ENCODE measurements at regions not wholly inside any gene's neighbourhood (a gene's known extent, or its start where the extent isn't known, plus 50 kb on each side); places are given as distances from the start of the nearest gene placed in this dataset.
"Not testable (repeated sequence)": the region's sequence is repeated elsewhere in the genome, so short reads cannot be mapped to it uniquely, and the experiment has no call there.

DNA sequence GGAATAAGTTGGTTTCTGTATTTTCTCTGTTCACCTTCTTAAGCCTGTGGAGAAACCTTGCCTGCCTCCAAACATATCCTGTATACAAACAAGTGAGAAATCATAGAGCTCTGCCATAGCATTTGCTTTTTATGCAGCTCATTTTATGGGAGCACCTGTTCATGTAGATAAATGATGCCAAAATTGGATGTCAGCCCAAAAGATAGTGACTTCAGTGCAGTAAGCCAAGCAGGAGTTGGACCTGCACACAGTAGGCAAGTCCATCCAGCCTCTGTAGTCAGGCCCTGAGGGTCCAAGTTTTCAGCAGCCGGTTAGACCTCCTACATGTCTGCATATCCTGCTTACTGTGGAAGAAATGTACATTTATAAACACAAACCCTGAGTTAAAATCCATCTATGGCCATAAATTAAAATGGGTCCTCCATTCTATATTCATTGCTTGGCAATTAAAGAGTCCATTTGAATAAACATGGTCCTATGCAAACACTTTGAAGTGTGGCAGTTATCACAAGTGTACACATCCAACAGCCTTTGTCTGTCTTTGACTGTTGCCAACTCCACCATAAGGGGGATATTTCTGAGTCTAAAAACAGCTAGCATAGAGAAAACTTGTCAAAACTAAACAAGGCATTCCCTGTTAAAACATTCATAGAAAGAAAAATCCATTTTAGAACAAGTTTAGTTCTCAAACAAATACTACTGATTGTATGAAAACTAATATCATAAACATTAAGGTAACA is 847.8 kb downstream of the RPS29 start:
- Mint-ChIP-seq H3K27me3 (no peaks in the 10 kb centered on the region), H3K9me3 (peaks cover 13 to 22% of the 10 kb centered on the region in 2 donors), H3K27ac (no peak overlapping the region), H3K4me1 (ENCODE audit: low read depth in 2 of 2) (no peaks in the 10 kb centered on the region), H3K4me3 (no peak overlapping the region), H3K36me3 (ENCODE audit: insufficient read depth) (no peaks in the 10 kb centered on the region)
- no peak for ATAC-seq (replicated peaks)
- DNase-seq: no peak

DNA sequence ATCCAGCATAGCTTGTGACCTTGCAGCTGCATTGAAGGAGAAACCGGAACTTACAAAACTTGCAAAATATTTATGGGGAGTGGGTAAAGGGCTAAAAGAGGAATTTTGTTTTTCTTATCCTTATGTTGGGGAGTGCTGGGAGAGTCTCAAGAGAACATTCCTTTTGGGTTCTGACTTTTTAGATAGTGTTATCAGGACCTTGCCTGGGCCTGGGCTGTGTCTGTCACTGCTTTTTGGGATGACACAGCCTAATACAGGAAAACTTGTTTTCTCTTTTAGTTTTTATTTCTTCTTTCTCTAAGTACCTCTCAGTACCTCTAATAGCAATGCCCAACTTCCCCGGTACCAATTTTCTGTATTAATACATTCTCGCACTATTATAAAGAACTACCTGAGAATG is 850.6 kb downstream of the RPS29 start:
- Mint-ChIP-seq H3K36me3 (ENCODE audit: insufficient read depth) (no peaks in the 10 kb centered on the region), H3K27ac (no peak overlapping the region), H3K9me3 (peaks cover 9 to 22% of the 10 kb centered on the region in 2 donors), H3K27me3 (no peaks in the 10 kb centered on the region), H3K4me3 (no peak overlapping the region), H3K4me1 (ENCODE audit: low read depth in 2 of 2) (no peaks in the 10 kb centered on the region)
- ATAC-seq (replicated peaks) (no peak), DNase-seq (no peak)

DNA sequence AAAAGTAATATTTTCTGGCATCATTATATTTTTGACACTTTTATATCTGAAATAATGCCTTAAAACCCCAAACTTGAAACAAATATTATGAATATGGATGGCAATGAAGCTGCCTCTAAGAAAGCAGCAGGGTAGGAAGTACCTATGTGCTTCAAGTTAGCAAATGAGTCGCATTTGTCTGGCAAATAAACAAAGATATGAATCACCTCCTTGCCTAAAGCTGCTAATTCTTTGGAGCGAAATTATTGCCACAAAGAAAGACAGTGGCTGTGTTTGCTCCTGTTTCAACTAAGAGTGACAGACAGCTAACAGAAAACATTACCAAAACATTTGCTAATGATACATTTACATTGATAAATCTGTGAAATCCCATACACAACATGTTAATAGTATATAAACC is 854.9 kb downstream of the RPS29 start:
- no peak for ATAC-seq (replicated peaks)
- no peaks in the 10 kb centered on the region for H3K27me3 Mint-ChIP-seq

GRCh38 chr14:48726080-48726642 is 860.0 kb downstream of the RPS29 start:
- no peaks in the 10 kb centered on the region for H3K27me3 Mint-ChIP-seq
- H3K27ac Mint-ChIP-seq: no peak overlapping the region
- ATAC-seq (replicated peaks) (no peak), DNase-seq (no peak)
- H3K36me3 Mint-ChIP-seq (ENCODE audit: insufficient read depth): no peaks in the 10 kb centered on the region
- H3K4me1 Mint-ChIP-seq (ENCODE audit: low read depth in 2 of 2): no peaks in the 10 kb centered on the region
- H3K4me3 Mint-ChIP-seq: no peak overlapping the region
- H3K9me3 Mint-ChIP-seq: peaks cover 0 to 8% of the 10 kb centered on the region in 2 donors

More for the DNA sequence above, 854.9 kb downstream of the RPS29 start:
- Mint-ChIP-seq H3K4me3 (no peak overlapping the region), H3K27ac (no peak overlapping the region), H3K4me1 (ENCODE audit: low read depth in 2 of 2) (no peaks in the 10 kb centered on the region), H3K36me3 (ENCODE audit: insufficient read depth) (no peaks in the 10 kb centered on the region), H3K9me3 (peaks cover 9 to 22% of the 10 kb centered on the region in 2 donors)
- no peak for DNase-seq

- H3K9me3 Mint-ChIP-seq: peaks cover 0 to 8% of the 10 kb centered on the region in 2 donors
- H3K4me3 Mint-ChIP-seq: no peak overlapping the region
- H3K27ac Mint-ChIP-seq: no peak overlapping the region
- DNase-seq (no peak), ATAC-seq (replicated peaks) (no peak)
- H3K36me3 Mint-ChIP-seq (ENCODE audit: insufficient read depth): no peaks in the 10 kb centered on the region
- no peaks in the 10 kb centered on the region for H3K4me1 Mint-ChIP-seq (ENCODE audit: low read depth in 2 of 2)
- no peaks in the 10 kb centered on the region for H3K27me3 Mint-ChIP-seq
Observed at GRCh38 chr14:48725051-48725734, 861.0 kb downstream of the RPS29 start.

DNA sequence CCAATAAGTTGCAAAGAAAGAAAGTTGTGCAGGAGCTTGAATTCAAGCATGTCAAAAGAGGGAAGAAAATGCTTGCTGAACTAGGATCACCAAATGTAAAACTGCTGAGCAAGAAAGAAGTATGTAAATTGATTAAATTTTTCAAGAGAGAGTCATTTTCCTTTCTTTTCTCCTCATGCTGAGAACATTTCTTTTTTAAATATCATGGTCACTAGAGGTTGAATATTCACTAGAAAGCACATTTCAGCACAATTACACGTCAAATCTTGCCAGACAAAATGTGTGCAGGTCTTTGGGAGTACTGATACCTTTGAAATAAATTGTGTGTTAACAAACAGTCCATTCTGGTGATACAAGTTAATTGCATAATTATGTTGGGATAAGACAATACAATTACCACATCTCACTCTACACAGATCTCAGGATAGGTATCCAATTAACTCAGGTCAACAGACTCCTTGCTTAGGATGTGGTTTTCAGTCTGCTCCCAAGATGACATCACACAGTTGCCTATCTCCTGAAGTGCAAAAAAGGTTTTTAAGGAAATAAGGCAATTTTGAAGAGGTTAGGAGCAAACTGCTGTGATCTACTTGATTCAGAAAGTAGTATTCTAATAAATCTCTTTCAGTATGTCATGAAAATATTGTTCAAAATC is 862.2 kb downstream of the RPS29 start:
- H3K4me1 Mint-ChIP-seq (ENCODE audit: low read depth in 2 of 2): no peaks in the 10 kb centered on the region
- no peak for DNase-seq
- H3K27me3 Mint-ChIP-seq: no peaks in the 10 kb centered on the region
- ATAC-seq (replicated peaks): no peak
- H3K9me3 Mint-ChIP-seq: no peaks in the 10 kb centered on the region
- H3K4me3 Mint-ChIP-seq: no peak overlapping the region
- no peak overlapping the region for H3K27ac Mint-ChIP-seq
- H3K36me3 Mint-ChIP-seq (ENCODE audit: insufficient read depth): no peaks in the 10 kb centered on the region

DNA sequence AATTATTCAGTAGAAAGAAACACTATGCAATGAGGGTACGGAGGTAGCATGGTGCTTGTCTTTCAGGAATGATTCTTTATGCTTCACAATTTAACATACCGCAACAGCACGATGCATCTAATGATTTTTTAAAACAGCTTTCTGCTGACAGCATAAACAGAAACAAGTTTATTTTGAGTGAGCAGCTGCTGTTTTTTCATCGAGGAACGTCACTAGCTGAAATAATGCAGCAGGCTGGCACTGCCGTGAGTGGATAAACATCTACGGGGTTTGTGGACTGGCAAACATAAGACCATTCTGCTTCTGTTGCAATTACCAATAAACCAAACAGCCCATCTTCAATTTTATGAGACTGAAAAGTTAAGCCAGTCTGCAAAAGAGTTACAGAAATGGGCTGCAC is 871.8 kb downstream of the RPS29 start:
- DNase-seq: no peak
- Mint-ChIP-seq H3K4me3 (no peak overlapping the region), H3K4me1 (ENCODE audit: low read depth in 2 of 2) (no peaks in the 10 kb centered on the region), H3K27ac (no peak overlapping the region), H3K27me3 (no peaks in the 10 kb centered on the region), H3K9me3 (peaks cover 4 to 11% of the 10 kb centered on the region in 2 donors), H3K36me3 (ENCODE audit: insufficient read depth) (no peaks in the 10 kb centered on the region)
- ATAC-seq (replicated peaks): no peak

DNA sequence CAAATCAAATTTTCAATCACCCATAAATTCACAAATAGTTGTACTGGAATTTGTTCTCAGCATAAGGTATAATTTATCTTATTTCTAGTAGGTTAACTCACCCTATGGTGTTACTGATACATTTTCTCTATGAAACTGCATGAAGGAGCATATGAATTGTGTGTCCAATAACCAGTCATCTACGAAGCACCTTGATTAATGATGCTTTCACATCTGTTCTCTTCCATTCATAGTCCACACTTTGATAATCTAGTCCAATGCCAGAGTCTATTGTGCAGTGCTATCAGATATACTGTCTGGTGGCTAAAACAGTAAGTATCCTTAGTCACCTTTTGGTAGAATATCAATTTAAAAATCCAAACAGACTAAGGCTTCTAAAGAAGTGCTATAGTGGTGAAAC is 876.0 kb downstream of the RPS29 start:
- Mint-ChIP-seq H3K9me3 (peaks cover 6 to 9% of the 10 kb centered on the region in 2 donors), H3K27ac (no peak overlapping the region), H3K4me3 (no peak overlapping the region), H3K27me3 (no peaks in the 10 kb centered on the region), H3K4me1 (ENCODE audit: low read depth in 2 of 2) (no peaks in the 10 kb centered on the region), H3K36me3 (ENCODE audit: insufficient read depth) (no peaks in the 10 kb centered on the region)
- DNase-seq (no peak), ATAC-seq (replicated peaks) (no peak)

GRCh38 chr14:48709277-48709785 is 876.8 kb downstream of the RPS29 start:
- no peak for ATAC-seq (replicated peaks)
- Mint-ChIP-seq H3K4me1 (ENCODE audit: low read depth in 2 of 2) (no peaks in the 10 kb centered on the region), H3K9me3 (peaks cover 6 to 9% of the 10 kb centered on the region in 2 donors), H3K4me3 (no peak overlapping the region), H3K27ac (no peak overlapping the region), H3K27me3 (no peaks in the 10 kb centered on the region), H3K36me3 (ENCODE audit: insufficient read depth) (no peaks in the 10 kb centered on the region)
- no peak for DNase-seq

DNA sequence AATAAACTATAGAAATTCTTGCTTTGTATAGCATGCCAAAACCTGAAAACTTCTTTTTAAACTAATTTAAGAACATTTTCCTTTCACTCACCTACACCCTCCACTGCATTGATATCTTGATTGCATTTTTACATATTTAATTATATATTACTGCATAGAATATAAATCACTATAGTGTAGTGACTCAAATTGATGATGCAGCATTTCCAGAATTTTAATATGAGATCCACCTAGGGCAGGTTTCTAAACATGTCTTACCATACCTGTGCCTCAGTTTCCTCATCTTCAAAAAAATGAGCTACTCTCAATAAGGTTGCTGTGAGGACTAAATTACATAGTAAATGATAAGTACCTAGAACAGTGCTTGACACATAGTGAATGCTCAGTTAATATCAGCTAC is 881.5 kb downstream of the RPS29 start:
- no peak overlapping the region for H3K27ac Mint-ChIP-seq
- H3K9me3 Mint-ChIP-seq: peaks cover 8 to 15% of the 10 kb centered on the region in 2 donors
- H3K4me3 Mint-ChIP-seq: no peak overlapping the region
- DNase-seq (no peak), ATAC-seq (replicated peaks) (no peak)
- no peaks in the 10 kb centered on the region for H3K4me1 Mint-ChIP-seq (ENCODE audit: low read depth in 2 of 2)
- H3K27me3 Mint-ChIP-seq: no peaks in the 10 kb centered on the region
- no peaks in the 10 kb centered on the region for H3K36me3 Mint-ChIP-seq (ENCODE audit: insufficient read depth)

- ATAC-seq (replicated peaks) (no peak), DNase-seq (no peak)
- H3K4me1 Mint-ChIP-seq (ENCODE audit: low read depth in 2 of 2): no peaks in the 10 kb centered on the region
- H3K36me3 Mint-ChIP-seq (ENCODE audit: insufficient read depth): no peaks in the 10 kb centered on the region
- H3K27ac Mint-ChIP-seq: no peak overlapping the region
- H3K9me3 Mint-ChIP-seq: peaks cover 10 to 22% of the 10 kb centered on the region in 2 donors
- no peak overlapping the region for H3K4me3 Mint-ChIP-seq
- H3K27me3 Mint-ChIP-seq: no peaks in the 10 kb centered on the region
Observed at GRCh38 chr14:48703728-48704467, 882.3 kb downstream of the RPS29 start.

DNA sequence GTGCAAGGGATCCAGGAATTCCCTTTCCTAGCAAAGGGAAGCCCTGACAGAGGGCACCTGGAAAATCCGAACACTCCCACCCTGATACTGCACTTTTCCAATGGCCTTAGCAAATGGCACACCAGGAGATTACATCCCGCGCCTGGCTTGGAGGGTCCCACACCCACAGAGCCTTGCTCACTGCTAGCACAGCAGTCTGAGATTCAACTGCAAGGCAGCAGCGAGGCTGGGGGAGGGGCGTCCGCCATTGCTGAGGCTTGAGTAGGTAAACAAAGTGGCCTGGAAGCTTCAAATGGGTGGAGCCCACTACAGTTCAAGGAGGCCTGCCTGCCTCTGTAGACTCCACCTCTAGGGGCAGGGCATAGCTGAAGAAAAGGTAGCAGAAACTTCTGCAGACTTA is 888.8 kb downstream of the RPS29 start:
- not testable (repeated sequence) for H3K4me3 Mint-ChIP-seq
- peaks cover 15 to 23% of the 10 kb centered on the region in 2 donors for H3K9me3 Mint-ChIP-seq

GRCh38 chr14:48693793-48694192 is 892.4 kb downstream of the RPS29 start:
- no peak overlapping the region for H3K27ac Mint-ChIP-seq
- H3K4me3 Mint-ChIP-seq: no peak overlapping the region
- no peaks in the 10 kb centered on the region for H3K36me3 Mint-ChIP-seq (ENCODE audit: insufficient read depth)
- ATAC-seq (replicated peaks): no peak
- peaks cover 9 to 14% of the 10 kb centered on the region in 2 donors for H3K9me3 Mint-ChIP-seq
- DNase-seq: no peak
- no peaks in the 10 kb centered on the region for H3K4me1 Mint-ChIP-seq (ENCODE audit: low read depth in 2 of 2)
- H3K27me3 Mint-ChIP-seq: no peaks in the 10 kb centered on the region

More for the DNA sequence above, 888.8 kb downstream of the RPS29 start:
- H3K4me1 Mint-ChIP-seq (ENCODE audit: low read depth in 2 of 2); H3K27ac Mint-ChIP-seq; H3K27me3 Mint-ChIP-seq; DNase-seq; H3K36me3 Mint-ChIP-seq (ENCODE audit: insufficient read depth); ATAC-seq (replicated peaks): not testable (repeated sequence)
